ENCODE measurements at regions not wholly inside any gene's neighbourhood (a gene's known extent, or its start where the extent isn't known, plus 50 kb on each side); places are given as distances from the start of the nearest gene placed in this dataset.
"Not testable (repeated sequence)": the region's sequence is repeated elsewhere in the genome, so short reads cannot be mapped to it uniquely, and the experiment has no call there.

DNA sequence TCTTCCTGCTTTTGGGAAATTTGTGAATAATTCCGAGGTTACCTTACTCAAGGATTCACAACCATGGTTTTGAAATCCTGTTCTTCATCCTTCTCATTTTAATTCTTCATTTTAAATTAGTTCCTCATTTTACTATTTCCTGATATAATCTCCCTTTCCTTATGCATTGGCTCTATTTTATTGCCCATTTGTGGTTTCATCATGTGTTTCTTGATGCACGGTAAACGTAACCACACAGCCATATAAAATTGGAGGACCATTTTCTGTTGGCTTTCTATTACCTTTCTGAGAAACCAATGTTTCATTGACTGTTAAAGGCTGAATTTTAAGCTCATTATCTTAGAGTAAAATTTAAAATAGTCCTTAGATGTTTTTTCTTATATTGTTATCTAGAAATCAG, 100.3 kb upstream of the NDST4 start:
- Histone ChIP-seq H3K9ac (ENCODE audit: low read length in 3 of 3) (no peak overlapping the region), H3K27ac (ENCODE audit: low read depth in 2 of 2, low read length in 2 of 2) (no peak overlapping the region), H3K27me3 (ENCODE audit: control insufficient read depth, insufficient read depth, low read length) (no peaks in the 10 kb centered on the region), H3K4me1 (ENCODE audit: control insufficient read depth in 2 of 3, insufficient read depth in 2 of 3, low read depth in 1 of 3, low read length in 3 of 3) (no peaks in the 10 kb centered on the region), H3K36me3 (ENCODE audit: control insufficient read depth in 2 of 3, insufficient read depth in 3 of 3, low read length in 3 of 3) (no peaks in the 10 kb centered on the region), H3K4me3 (ENCODE audit: low read length in 3 of 3) (no peak overlapping the region), H3K9me3 (ENCODE audit: control insufficient read depth in 2 of 3, insufficient read depth in 1 of 3, low read length in 3 of 3) (no peaks in the 10 kb centered on the region)
- intact Hi-C loops (cut with DNase I), result no loop called here
- FAIRE-seq (no peak), DNase-seq (no peak)
- TF ChIP-seq, protein P1, sequence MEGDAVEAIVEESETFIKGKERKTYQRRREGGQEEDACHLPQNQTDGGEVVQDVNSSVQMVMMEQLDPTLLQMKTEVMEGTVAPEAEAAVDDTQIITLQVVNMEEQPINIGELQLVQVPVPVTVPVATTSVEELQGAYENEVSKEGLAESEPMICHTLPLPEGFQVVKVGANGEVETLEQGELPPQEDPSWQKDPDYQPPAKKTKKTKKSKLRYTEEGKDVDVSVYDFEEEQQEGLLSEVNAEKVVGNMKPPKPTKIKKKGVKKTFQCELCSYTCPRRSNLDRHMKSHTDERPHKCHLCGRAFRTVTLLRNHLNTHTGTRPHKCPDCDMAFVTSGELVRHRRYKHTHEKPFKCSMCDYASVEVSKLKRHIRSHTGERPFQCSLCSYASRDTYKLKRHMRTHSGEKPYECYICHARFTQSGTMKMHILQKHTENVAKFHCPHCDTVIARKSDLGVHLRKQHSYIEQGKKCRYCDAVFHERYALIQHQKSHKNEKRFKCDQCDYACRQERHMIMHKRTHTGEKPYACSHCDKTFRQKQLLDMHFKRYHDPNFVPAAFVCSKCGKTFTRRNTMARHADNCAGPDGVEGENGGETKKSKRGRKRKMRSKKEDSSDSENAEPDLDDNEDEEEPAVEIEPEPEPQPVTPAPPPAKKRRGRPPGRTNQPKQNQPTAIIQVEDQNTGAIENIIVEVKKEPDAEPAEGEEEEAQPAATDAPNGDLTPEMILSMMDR (IDR thresholded peaks at IDR 0.05; ENCODE audit: borderline replicate concordance, extremely low read depth, insufficient read depth), result no peak

DNA sequence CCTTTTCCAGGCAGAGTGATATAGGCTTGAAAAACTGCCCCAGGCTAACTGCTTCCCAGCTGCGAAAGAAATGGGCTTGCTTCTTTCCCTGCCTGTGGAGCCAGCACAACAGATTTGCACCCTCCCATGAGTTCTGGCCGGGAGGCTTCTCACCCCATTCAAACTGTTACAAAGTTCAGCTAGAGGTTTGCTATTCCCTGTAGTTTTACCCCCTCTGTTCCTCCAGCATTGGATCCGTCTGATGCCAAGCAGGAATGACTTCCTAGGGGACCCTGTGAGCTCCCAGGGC, 87.6 kb upstream of the NDST4 start:
- Histone ChIP-seq H3K4me3 (ENCODE audit: low read length in 3 of 3) (no peak overlapping the region), H3K9ac (ENCODE audit: low read length in 3 of 3) (no peak overlapping the region), H3K4me1 (ENCODE audit: control insufficient read depth in 2 of 3, insufficient read depth in 2 of 3, low read depth in 1 of 3, low read length in 3 of 3) (no peaks in the 10 kb centered on the region), H3K27me3 (ENCODE audit: control insufficient read depth, insufficient read depth, low read length) (no peaks in the 10 kb centered on the region), H3K9me3 (ENCODE audit: control insufficient read depth in 2 of 3, insufficient read depth in 1 of 3, low read length in 3 of 3) (no peaks in the 10 kb centered on the region), H3K36me3 (ENCODE audit: control insufficient read depth in 2 of 3, insufficient read depth in 3 of 3, low read length in 3 of 3) (no peaks in the 10 kb centered on the region), H3K27ac (ENCODE audit: low read depth in 2 of 2, low read length in 2 of 2) (no peak overlapping the region)
- no peak for FAIRE-seq
- no peak for DNase-seq
- TF ChIP-seq, protein P1 (IDR thresholded peaks at IDR 0.05; ENCODE audit: borderline replicate concordance, extremely low read depth, insufficient read depth), result no peak
- intact Hi-C loops (cut with DNase I), result no loop called here

DNA sequence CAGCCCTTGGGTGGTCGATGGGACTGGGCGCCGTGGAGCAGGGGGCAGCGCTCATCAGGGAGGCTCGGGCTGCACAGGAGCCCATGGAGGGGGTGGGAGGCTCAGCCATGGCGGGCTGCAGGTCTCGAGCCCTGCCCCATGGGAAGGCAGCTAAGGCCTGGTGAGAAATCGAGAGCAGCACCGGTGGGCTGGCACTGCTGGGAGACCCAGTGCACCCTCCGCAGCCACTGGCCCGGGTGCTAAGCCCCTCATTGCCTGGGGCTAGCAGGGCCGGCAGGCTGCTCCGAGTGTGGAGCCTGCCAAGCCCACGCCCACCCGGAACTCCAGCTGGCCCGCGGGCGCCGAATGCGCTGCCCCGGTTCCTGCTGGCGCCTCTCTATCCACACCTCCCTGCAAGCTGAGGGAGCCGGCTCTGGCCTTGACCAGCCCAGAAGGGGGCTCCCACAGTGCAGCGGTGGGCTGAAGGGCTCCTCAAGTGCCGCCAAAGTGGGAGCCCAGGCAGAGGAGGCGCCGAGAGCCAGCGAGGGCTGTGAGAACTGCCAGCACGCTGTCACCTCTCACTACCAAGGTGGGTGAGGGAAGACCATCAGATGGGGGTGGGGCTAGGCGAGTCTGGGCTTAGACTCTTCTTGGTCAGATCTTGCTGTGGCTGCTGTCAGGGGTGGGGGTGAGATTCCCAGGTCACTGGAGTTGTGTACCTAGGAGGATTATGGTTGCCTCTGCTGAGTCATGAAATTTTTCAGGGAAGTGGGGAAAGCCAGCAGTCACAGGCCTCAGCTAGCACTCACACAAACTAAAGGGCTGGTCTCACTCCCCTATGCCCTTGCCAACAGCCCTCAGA, 87.0 kb upstream of the NDST4 start:
- H3K36me3 ChIP-seq (ENCODE audit: control insufficient read depth in 2 of 3, insufficient read depth in 3 of 3, low read length in 3 of 3); H3K27me3 ChIP-seq (ENCODE audit: control insufficient read depth, insufficient read depth, low read length); H3K4me1 ChIP-seq (ENCODE audit: control insufficient read depth in 2 of 3, insufficient read depth in 2 of 3, low read depth in 1 of 3, low read length in 3 of 3); H3K27ac ChIP-seq (ENCODE audit: low read depth in 2 of 2, low read length in 2 of 2); H3K9me3 ChIP-seq (ENCODE audit: control insufficient read depth in 2 of 3, insufficient read depth in 1 of 3, low read length in 3 of 3); FAIRE-seq; H3K4me3 ChIP-seq (ENCODE audit: low read length in 3 of 3); DNase-seq; H3K9ac ChIP-seq (ENCODE audit: low read length in 3 of 3); intact Hi-C loops (cut with DNase I): not testable (repeated sequence)

DNA sequence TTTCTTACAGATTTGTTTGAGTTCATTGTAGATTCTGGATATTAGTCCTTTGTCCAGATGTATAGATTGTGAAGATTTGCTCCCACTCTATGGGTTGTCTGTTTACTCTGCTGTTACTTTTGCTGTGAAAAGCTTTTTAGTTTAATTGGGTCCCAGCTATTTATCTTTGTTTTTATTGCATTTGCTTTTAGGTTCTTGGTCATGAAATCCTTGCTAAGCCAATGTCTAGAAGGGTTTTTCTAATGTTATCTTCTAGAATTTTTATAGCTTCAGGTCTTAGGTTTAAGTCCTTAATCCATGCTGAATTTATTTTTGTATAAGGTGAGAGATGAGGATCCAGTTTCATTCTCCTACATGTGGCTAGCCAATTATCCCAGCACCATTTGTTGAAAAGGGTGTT, 81.2 kb upstream of the NDST4 start:
- H3K36me3 ChIP-seq (ENCODE audit: control insufficient read depth in 2 of 3, insufficient read depth in 3 of 3, low read length in 3 of 3); H3K27ac ChIP-seq (ENCODE audit: low read depth in 2 of 2, low read length in 2 of 2); H3K9me3 ChIP-seq (ENCODE audit: control insufficient read depth in 2 of 3, insufficient read depth in 1 of 3, low read length in 3 of 3); H3K9ac ChIP-seq (ENCODE audit: low read length in 3 of 3); H3K27me3 ChIP-seq (ENCODE audit: control insufficient read depth, insufficient read depth, low read length); FAIRE-seq; intact Hi-C loops (cut with DNase I); DNase-seq; H3K4me1 ChIP-seq (ENCODE audit: control insufficient read depth in 2 of 3, insufficient read depth in 2 of 3, low read depth in 1 of 3, low read length in 3 of 3); H3K4me3 ChIP-seq (ENCODE audit: low read length in 3 of 3): not testable (repeated sequence)

Data from kidney (tissue), 13 donors.